Bone marrow (tissue), 2 donors: ENCODE measurements at regions not wholly inside any gene's neighbourhood (a gene's known extent, or its start where the extent isn't known, plus 50 kb on each side); places are given as distances from the start of the nearest gene placed in this dataset.
"Not testable (repeated sequence)": the region's sequence is repeated elsewhere in the genome, so short reads cannot be mapped to it uniquely, and the experiment has no call there.

Experiments
- DNase-seq, 2 donors: peaks; one replicate each; lab custom pipeline; 2025; lab: John Stamatoyannopoulos, UW

GRCh38 chr11:115664313-115664712 is 160.1 kb upstream of the CADM1 start:
- DNase-seq = no peak

- DNase-seq = no peak
These were observed 159.6 kb upstream of the CADM1 start for GRCh38 chr11:115663790-115664189.

GRCh38 chr11:115660030-115660805 is 156.0 kb upstream of the CADM1 start:
- DNase-seq = no peak

- DNase-seq = no peak
These were observed 155.1 kb upstream of the CADM1 start for GRCh38 chr11:115659061-115659963.

- no peak for DNase-seq
These were observed 153.4 kb upstream of the CADM1 start for GRCh38 chr11:115657586-115657985.

GRCh38 chr11:115656669-115657068 is 152.5 kb upstream of the CADM1 start:
- no peak for DNase-seq

GRCh38 chr11:115656041-115656440 is 151.8 kb upstream of the CADM1 start:
- no peak for DNase-seq

- no peak for DNase-seq
These were observed 150.6 kb upstream of the CADM1 start for GRCh38 chr11:115654792-115655191.

GRCh38 chr11:115653926-115654325 is 149.7 kb upstream of the CADM1 start:
- no peak for DNase-seq

GRCh38 chr11:115653076-115653475 is 148.9 kb upstream of the CADM1 start:
- no peak for DNase-seq

- DNase-seq = no peak
These were observed 148.3 kb upstream of the CADM1 start for GRCh38 chr11:115652496-115652895.

GRCh38 chr11:115652094-115652493 is 147.9 kb upstream of the CADM1 start:
- no peak for DNase-seq

GRCh38 chr11:115649461-115649860 is 145.2 kb upstream of the CADM1 start:
- no peak for DNase-seq

- DNase-seq = no peak
These were observed 141.6 kb upstream of the CADM1 start for GRCh38 chr11:115645631-115646317.

GRCh38 chr11:115644856-115645255 is 140.6 kb upstream of the CADM1 start:
- no peak for DNase-seq

GRCh38 chr11:115643549-115644270 is 139.5 kb upstream of the CADM1 start:
- DNase-seq = no peak

- DNase-seq = no peak
These were observed 138.4 kb upstream of the CADM1 start for GRCh38 chr11:115642660-115643059.

- no peak for DNase-seq
These were observed 133.5 kb upstream of the CADM1 start for GRCh38 chr11:115637599-115638241.

- DNase-seq = no peak
These were observed 132.7 kb upstream of the CADM1 start for GRCh38 chr11:115636753-115637527.

GRCh38 chr11:115633977-115634376 is 129.8 kb upstream of the CADM1 start:
- DNase-seq = not testable (repeated sequence)

- DNase-seq = no peak
These were observed 127.8 kb upstream of the CADM1 start for GRCh38 chr11:115632061-115632460.
